RPMI8226 (cell line): ENCODE measurements at regions not wholly inside any gene's neighbourhood (a gene's known extent, or its start where the extent isn't known, plus 50 kb on each side); places are given as distances from the start of the nearest gene placed in this dataset.
"Not testable (repeated sequence)": the region's sequence is repeated elsewhere in the genome, so short reads cannot be mapped to it uniquely, and the experiment has no call there.

ENCODE experiments used
- DNase-seq: peaks from one replicate; pipeline ENCODE4 v3.0.0-alpha.2; 2015

DNA sequence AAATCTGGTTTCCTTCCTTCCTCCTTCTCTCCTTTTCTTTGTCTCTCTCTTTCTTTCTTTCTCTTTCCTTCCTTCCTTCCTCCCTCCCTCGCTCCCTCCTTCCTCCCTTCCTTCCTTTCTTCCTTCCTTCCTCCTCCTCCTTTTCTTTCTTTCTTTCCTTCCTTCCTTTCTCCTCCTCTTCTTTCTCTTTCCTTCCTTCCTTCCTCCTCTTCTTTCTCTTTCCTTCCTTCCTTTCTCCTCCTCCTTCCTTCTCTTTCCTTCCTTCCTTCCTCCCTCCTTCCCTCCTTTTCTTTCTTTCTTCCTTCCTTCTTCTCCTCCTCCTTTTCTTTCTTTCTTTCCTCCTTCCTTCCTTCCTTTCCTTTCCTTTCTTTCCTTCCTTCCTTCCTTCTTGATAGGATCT lies 61.2 kb downstream of the VIP start:
- DNase-seq, result no peak

DNA sequence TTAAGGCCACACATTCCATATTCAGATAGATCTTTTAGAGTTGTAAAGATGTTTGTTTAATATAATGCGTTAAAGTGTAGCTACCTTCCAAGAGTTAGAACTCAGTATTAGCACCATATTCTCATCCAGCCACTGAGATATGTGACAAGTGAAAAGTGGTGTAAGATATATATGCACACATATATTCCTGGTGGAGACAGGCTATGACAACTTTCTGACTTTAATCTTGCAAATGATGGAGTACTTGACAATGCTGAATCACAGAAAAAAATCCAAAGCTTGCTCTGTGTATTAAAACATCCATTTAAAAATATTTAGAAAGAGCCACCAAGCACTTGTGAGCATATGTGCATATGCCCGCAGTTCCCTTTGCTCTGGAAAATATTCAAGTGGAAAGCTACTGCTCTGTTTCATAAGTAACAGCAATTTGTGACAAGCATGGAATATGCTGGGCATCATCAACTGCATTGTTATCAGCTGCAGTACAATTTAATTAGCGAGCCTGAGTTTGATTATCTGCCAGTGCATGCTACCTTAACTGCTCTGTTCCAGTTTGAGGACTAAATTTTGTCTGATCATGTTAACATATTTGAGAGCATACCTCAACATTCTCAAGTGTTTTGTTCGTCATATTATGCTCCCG lies 64.8 kb downstream of the VIP start:
- no peak for DNase-seq

- DNase-seq, result no peak
Measured at GRCh38 chr6:152816055-152816454, 65.5 kb downstream of the VIP start.

GRCh38 chr6:152821525-152821924 lies 70.9 kb downstream of the VIP start:
- DNase-seq, result no peak

GRCh38 chr6:152824666-152825065 lies 74.1 kb downstream of the VIP start:
- DNase-seq, result no peak

DNA sequence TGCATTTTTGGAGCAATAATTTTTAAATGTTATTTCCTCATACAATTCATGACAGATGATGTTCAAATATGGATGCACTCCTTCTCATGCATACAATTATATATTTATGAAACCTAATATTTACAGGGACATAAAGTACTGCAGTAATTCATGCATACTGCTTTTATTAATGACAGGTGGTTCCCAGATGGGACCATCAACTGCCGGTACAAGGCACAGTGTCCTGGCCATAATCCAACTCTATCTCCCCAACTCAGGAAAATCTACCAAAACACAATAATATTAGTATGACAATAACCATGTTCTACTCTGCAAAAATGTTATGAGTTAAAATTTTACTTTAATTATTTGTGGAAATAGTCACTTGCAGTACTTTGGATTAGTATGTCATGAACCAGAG lies 77.8 kb downstream of the VIP start:
- no peak for DNase-seq

GRCh38 chr6:152834366-152834765 lies 83.8 kb downstream of the VIP start:
- not testable (repeated sequence) for DNase-seq

- DNase-seq, result no peak
Measured at GRCh38 chr6:152836523-152836922, 85.9 kb downstream of the VIP start.

GRCh38 chr6:152845421-152845820 lies 94.8 kb downstream of the VIP start:
- no peak for DNase-seq

GRCh38 chr6:152846825-152847224 lies 96.2 kb downstream of the VIP start:
- peak; percentile 52 for DNase-seq

DNA sequence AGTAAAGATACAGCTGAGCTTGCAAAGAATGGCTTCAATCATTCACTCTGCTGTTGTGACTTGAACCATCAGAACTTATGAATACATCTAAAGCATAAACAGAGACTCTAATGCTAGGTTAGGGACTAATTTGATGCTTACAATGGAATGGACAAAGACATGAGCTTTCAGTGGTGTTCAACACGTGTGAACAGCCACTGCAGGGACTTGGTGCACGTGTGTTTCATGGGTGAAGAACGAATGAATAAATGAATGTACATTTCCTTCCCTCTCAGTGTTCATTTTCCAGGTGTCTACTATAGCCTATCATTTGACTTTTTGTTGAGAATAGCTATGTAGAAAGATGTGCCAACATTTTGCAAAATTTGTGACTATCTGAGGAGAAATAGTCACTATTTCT lies 98.3 kb downstream of the VIP start:
- DNase-seq, result no peak

GRCh38 chr6:152854086-152854795 lies 103.6 kb downstream of the VIP start:
- no peak for DNase-seq

DNA sequence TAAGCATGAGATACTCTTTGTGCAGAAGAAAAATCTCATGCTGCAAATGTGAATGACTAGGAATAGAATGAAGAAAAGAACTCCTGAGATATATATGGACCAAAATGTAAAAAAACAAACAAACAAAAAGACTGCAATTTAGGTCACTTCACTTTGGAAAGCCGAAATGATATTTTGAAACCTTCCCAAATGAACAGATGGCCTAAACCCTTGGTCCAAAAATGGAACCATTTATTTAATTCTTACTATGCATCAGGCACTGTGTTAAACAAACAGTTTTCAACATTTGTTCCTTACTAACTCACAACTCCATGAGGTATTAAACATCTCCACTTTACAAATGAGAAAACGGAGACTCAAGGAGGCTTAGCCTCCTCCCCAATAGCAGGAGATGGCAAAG lies 107.5 kb downstream of the VIP start:
- DNase-seq, result no peak

DNA sequence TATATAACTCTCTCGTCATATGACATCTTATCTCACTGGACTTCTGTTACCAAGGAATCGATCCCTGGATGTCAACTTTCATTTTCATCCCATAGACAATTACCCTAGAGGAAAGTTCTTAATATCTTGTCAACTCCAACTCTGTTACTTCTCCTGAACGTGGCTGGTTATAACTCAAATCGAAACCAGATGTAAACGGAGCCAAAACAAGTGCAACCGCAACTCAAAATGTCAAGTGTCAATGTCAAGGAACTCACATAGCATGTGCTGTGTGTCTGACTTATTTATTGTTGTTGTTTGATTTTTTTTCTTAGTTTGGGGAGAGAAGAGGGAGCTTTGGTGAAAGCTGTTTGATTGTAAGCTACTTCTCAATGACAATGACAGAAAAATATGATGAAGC lies 108.6 kb downstream of the VIP start:
- no peak for DNase-seq

GRCh38 chr6:152863618-152864326 lies 113.2 kb downstream of the VIP start:
- DNase-seq, result peak; percentile 74

- no peak for DNase-seq
Measured at GRCh38 chr6:152874267-152874666, 108.6 kb downstream of the FBXO5 start.

DNA sequence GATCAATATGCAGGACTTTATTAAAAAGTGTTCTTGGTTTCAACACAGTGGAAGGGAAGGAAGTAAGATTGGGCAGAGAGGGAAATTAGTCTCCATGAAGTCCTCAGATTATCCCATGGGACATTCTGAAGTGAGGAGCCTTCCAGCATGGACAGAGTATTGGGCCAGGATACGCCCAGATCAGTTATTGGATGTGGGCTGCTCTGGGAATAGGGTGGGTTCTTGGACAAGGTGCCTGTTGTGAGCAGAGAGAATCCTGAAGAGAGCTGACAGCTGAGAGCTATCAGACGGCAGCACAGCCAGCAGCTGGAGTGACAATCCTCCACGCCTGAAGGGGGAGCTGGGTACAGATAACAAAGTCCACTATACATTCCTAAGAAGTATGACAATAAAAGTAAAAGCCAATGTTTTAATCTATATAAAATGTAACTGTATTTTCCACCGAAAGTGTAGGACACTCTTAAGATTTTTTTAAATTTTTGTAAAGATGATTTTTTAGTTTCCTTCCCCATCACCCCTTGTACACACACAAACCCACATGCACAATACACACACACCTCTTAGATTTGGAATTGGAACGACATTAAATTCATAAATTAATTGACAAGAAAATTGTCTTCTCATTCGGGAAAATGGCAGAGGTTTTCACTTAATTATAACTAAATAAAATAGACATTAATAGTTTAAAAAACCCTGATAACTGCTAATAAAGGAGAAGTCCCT lies 107.8 kb downstream of the FBXO5 start:
- no peak for DNase-seq

- DNase-seq, result no peak
Measured at GRCh38 chr6:152879681-152880080, 103.2 kb downstream of the FBXO5 start.

DNA sequence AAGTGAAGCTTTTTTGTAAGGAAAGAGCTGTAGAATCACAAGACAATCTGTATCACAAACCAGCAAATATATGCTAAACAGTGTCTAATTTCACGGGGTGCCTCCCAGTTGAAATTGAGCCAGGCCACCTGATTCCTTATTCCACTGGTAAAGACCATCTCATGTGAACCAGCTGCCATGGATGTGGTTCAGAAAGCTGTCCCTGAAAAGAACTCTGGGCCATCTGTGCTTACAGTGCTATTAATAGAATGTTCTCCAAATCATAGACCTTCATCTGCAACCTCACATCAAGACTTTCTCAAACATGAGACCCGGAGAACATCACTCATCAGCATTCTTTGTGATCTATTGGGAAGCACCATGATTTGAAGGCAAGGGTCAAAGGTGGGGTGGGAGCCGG lies 89.7 kb downstream of the FBXO5 start:
- no peak for DNase-seq

DNA sequence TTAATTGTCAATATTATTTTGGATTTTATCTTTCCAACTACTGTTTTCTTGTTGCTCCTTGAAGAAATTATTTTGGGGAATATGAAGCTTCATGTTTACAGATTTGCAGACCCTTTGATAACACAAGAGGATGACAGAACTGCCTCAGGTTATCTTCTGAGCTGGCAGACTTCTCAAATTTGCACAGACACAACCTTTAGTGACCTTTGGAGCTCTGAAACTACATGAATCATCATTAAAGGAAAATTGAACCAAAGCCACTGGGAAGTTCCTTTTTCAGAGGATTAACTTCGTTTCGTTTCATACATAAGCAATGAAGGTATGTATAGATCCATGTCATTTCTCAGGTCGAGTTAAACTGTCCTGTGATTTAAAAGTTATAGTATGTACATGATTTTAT lies 85.9 kb downstream of the FBXO5 start:
- DNase-seq, result no peak

- peak; percentile 65 for DNase-seq
Measured at GRCh38 chr6:152897807-152898399, 84.9 kb downstream of the FBXO5 start.

DNA sequence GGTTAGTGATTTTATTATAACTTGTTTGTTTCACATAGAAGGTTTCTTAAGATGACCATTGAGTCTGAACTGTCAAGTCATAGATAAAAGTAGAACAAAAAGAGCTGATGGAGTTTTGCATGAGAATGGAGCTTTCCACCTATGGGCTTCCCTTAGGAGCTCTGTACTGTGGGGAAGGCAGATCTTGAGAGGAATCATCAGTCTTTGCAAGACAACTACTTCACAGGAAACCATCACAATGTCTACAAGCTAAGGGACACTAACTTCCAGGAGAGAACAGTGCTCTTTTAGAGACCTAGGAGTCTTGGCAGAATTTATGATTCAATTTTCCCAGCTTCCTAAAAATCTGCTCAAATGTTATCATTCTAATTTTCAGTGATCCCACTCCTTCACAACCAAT lies 78.2 kb downstream of the FBXO5 start:
- DNase-seq, result no peak
